Endothelial cell of umbilical vein (primary cell): ENCODE measurements at regions not wholly inside any gene's neighbourhood (a gene's known extent, or its start where the extent isn't known, plus 50 kb on each side); places are given as distances from the start of the nearest gene placed in this dataset.

Experiments used
- BruUV-seq: library from RNA; stranded (reverse); fragments of 400-500 nt; replicated peaks from 2 replicates; lab custom pipeline; 2021; lab: Mats Ljungman, UMichigan
- CTCF ChIA-PET: fragments of 300-600, 350-600 bp; sonication (Branson Sonifier 250); formaldehyde crosslinking; loops from one replicate; lab custom pipeline; 2021; ENCODE audit warnings: antibody characterized with exemption, inconsistent platforms; lab: Charles Lee
- POLR2A ChIA-PET: fragments of 300-600, 350-600 bp; sonication (Branson Sonifier 250); formaldehyde crosslinking; loops from one replicate; lab custom pipeline; 2021; ENCODE audit warnings: antibody characterized with exemption, inconsistent platforms; lab: Charles Lee
- DNase-seq: peaks from one replicate; pipeline ENCODE4 v3.0.0-alpha.2; 2011; ENCODE audit warnings: low read depth, low spot score
- FAIRE-seq: peaks from 2 replicates; lab custom pipeline; 2011; peaks lifted over from hg19 to GRCh38; lab: Jason Lieb, UNC
- H2AFZ ChIP-seq: 2 replicates; pipeline ENCODE4 v1.6.0; 2012; ENCODE audit warnings: low read depth, low read length, control low read depth, inconsistent platforms
- H3K27ac ChIP-seq: 2 replicates; pipeline ENCODE4 v1.5.1; 2011; ENCODE audit warnings: low read depth, mild to moderate bottlenecking, control low read depth, low read length, moderate library complexity; ENCODE audit not compliant: insufficient read depth
- H3K27me3 ChIP-seq, 2 experiments: 2 replicates each; pipeline versions ENCODE4 v1.6.0 to v1.6.1; 2011; ENCODE audit warnings: low read length in 2 of 2, mixed read lengths in 1 of 2; ENCODE audit not compliant: control insufficient read depth in 2 of 2, insufficient read depth in 2 of 2
- H3K36me3 ChIP-seq, 2 experiments: 2 replicates in 1 of 2; 3 replicates in 1 of 2; pipeline ENCODE4 v1.5.1; 2011; ENCODE audit warnings: low read length in 2 of 2, mild to moderate bottlenecking in 1 of 2, moderate library complexity in 1 of 2; ENCODE audit not compliant: control insufficient read depth in 2 of 2, insufficient read depth in 2 of 2; ENCODE audit errors: extremely low read depth in 1 of 2
- H3K4me1 ChIP-seq: 3 replicates; pipeline ENCODE4 v1.5.1; 2011; ENCODE audit warnings: mild to moderate bottlenecking, low read length; ENCODE audit not compliant: control insufficient read depth, insufficient read depth; ENCODE audit errors: extremely low read depth
- H3K4me2 ChIP-seq: 2 replicates; pipeline ENCODE4 v1.6.1; 2011; ENCODE audit warnings: low read length, control low read depth, mixed read lengths; ENCODE audit not compliant: insufficient read depth
- H3K4me3 ChIP-seq, 3 experiments: fragments of 200-600 bp in 1 of 3; sonication (generic), shearing (Covaris generic) in 1 of 3; replicated peaks in 1 of 3; 2 replicates each; pipeline ENCODE4 v1.5.1; 2011 to 2016; ENCODE audit warnings: control low read depth in 3 of 3, low read length in 3 of 3, mild to moderate bottlenecking in 2 of 3, inconsistent platforms in 1 of 3, low read depth in 1 of 3, moderate library complexity in 1 of 3; ENCODE audit not compliant: insufficient read depth in 1 of 3
- H3K79me2 ChIP-seq: 2 replicates; pipeline ENCODE4 v1.6.0; 2012; ENCODE audit warnings: low read length, inconsistent platforms; ENCODE audit not compliant: control insufficient read depth, insufficient read depth
- H3K9ac ChIP-seq: replicated peaks from 2 replicates; pipeline ENCODE3; 2011; ENCODE audit warnings: low read length, control low read depth; ENCODE audit not compliant: insufficient read depth; ENCODE audit errors: extremely low read depth
- H3K9me1 ChIP-seq: replicated peaks from 3 replicates; pipeline ENCODE4 v1.6.0; 2011; ENCODE audit warnings: mild to moderate bottlenecking, low read length; ENCODE audit not compliant: control insufficient read depth, insufficient read depth; ENCODE audit errors: extremely low read depth
- H3K9me3 ChIP-seq: replicated peaks from 2 replicates; pipeline ENCODE4 v1.5.1; 2012; ENCODE audit warnings: low read length, inconsistent platforms; ENCODE audit not compliant: control insufficient read depth, insufficient read depth
- H4K20me1 ChIP-seq: replicated peaks from 2 replicates; pipeline ENCODE3; 2011; ENCODE audit warnings: mild to moderate bottlenecking, low read length; ENCODE audit not compliant: control insufficient read depth, insufficient read depth; ENCODE audit errors: extremely low read depth
- CTCF ChIP-seq, 2 donors: IDR thresholded peaks; 1 replicate in 1 of 2; 2 replicates in 1 of 2; pipeline ENCODE4 v1.5.1; 2011; ENCODE audit warnings: low read length in 2 of 2, mild to moderate bottlenecking in 2 of 2, moderate library complexity in 2 of 2, control low read depth in 1 of 2, inconsistent platforms in 1 of 2, low read depth in 1 of 2; ENCODE audit not compliant: insufficient read depth in 1 of 2; ENCODE audit errors: extremely low read depth in 1 of 2
- EZH2 ChIP-seq: IDR thresholded peaks from 2 replicates; pipeline ENCODE4 v1.6.1; 2012; ENCODE audit warnings: borderline replicate concordance, low read depth, mild to moderate bottlenecking, moderate library complexity, low read length, inconsistent platforms; ENCODE audit not compliant: severe bottlenecking
- FOS ChIP-seq: IDR thresholded peaks from 2 replicates; pipeline ENCODE4 v1.6.1; 2011; ENCODE audit warnings: mild to moderate bottlenecking, low read length, moderate library complexity, borderline replicate concordance; ENCODE audit not compliant: insufficient read depth
- GATA2 ChIP-seq: IDR thresholded peaks from 2 replicates; pipeline ENCODE4 v1.7.0; 2011; ENCODE audit warnings: low read depth, mild to moderate bottlenecking, moderate library complexity, mixed read lengths, low read length; ENCODE audit not compliant: insufficient read length, insufficient read depth
- JUN ChIP-seq: IDR thresholded peaks from 2 replicates; pipeline ENCODE4 v1.6.1; 2011; ENCODE audit warnings: borderline replicate concordance, low read depth; ENCODE audit not compliant: insufficient read length, insufficient read depth
- MAX ChIP-seq: IDR thresholded peaks from 2 replicates; pipeline ENCODE4 v1.6.1; 2011; ENCODE audit not compliant: insufficient read depth, insufficient read length
- MYC ChIP-seq: IDR thresholded peaks from one replicate; pipeline ENCODE4 v1.6.1; 2011; ENCODE audit warnings: mild to moderate bottlenecking, low read depth, low read length
- POLR2A ChIP-seq: IDR thresholded peaks from 2 replicates; pipeline ENCODE4 v1.6.1; 2012; ENCODE audit warnings: low read depth, mild to moderate bottlenecking, control low read depth, low read length
- POLR2AphosphoS5 ChIP-seq: IDR thresholded peaks from 2 replicates; pipeline ENCODE4 v1.6.1; 2012; ENCODE audit warnings: low read depth, mild to moderate bottlenecking, control low read depth, low read length, moderate library complexity; ENCODE audit not compliant: insufficient read depth
- dilution Hi-C: fragments of 300-500 bp; cut with MboI; formaldehyde crosslinking; loops from one replicate; pipeline ENCODE4 v1.15.0; 2019; ENCODE audit warnings: low sequenced_read_pairs; ENCODE audit not compliant: extremely low pct_ligation_motif_present
- intact Hi-C: fragments of 100-400 bp; cut with micrococcal nuclease; formaldehyde crosslinking; loops from one replicate; pipeline ENCODE4 v1.10.0; 2022

DNA sequence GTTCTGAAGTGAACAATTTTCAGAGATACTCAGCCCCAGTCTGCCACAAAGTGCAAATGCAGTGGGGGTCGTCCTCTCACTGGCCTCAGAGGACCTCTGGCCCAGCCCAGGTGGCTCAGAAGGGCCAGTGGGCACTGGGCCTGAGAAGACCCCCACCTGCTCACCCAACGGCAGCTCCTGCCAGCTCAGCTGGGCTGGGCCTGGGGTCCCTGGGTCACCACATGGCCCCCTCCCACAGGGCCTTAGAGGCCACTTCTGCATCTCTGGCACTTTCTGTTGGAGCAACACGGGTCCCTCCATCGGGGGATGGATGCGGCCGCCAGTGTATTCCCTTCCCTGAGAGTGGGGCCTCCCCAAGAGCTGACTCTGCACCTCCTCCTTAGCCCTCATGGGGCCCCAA, 262.7 kb upstream of the KCNH8 start:
- H3K79me2 ChIP-seq: no peaks in the 10 kb centered on the region
- no peaks in the 10 kb centered on the region for H3K4me1 ChIP-seq
- dilution Hi-C loops: no loop called here
- BruUV-seq: no TSS peak
- no peak overlapping the region for H3K4me2 ChIP-seq
- no peaks in the 10 kb centered on the region for H4K20me1 ChIP-seq
- no peaks in the 10 kb centered on the region for H3K9me1 ChIP-seq
- H3K27me3 ChIP-seq: no peaks in the 10 kb centered on the region
- H3K36me3 ChIP-seq: no peaks in the 10 kb centered on the region
- H2AFZ ChIP-seq: no peak overlapping the region
- H3K9me3 ChIP-seq: peaks cover 4% of the 10 kb centered on the region
- FAIRE-seq (no peak), DNase-seq (no peak)
- no peak overlapping the region for H3K9ac ChIP-seq
- POLR2A ChIA-PET: no interaction called here
- intact Hi-C loops: no loop called here
- no peak overlapping the region for H3K4me3 ChIP-seq
- H3K27ac ChIP-seq: no peak overlapping the region
- TF ChIP-seq GATA2: no peak
- TF ChIP-seq CTCF (IDR thresholded peaks at IDR 0.05; ENCODE audit: extremely low read depth in 1 of 2, insufficient read depth in 1 of 2, low read depth in 1 of 2, low read length in 2 of 2): no peak
- no peak for TF ChIP-seq MAX
- TF ChIP-seq EZH2: no peak
- no peak for TF ChIP-seq POLR2AphosphoS5
- TF ChIP-seq FOS: no peak
- no peak for TF ChIP-seq MYC
- no peak for TF ChIP-seq JUN
- no peak for TF ChIP-seq POLR2A
- CTCF ChIA-PET: no interaction called here
